Motor neuron (in vitro differentiated cells): ENCODE measurements at regions not wholly inside any gene's neighbourhood (a gene's known extent, or its start where the extent isn't known, plus 50 kb on each side); places are given as distances from the start of the nearest gene placed in this dataset.

Source experiments
- ATAC-seq, 8 experiments: fragments of 200-7000 bp; cut with Tn5 transposase; replicated peaks in 6 of 8; 2 replicates each; pipeline ENCODE4 v1.8.0; 2021; ENCODE audit warnings: mild to moderate bottlenecking in 8 of 8, moderate library complexity in 8 of 8
- H3K27ac ChIP-seq, 2 donors: fragments of 250-450 bp; sonication (Bioruptor Pico); 2 replicates each; pipeline ENCODE4 v1.9.0; 2021; ENCODE audit warnings: antibody characterized with exemption in 2 of 2, mild to moderate bottlenecking in 2 of 2, moderate library complexity in 1 of 2
- H3K4me1 ChIP-seq, 2 donors: fragments of 250-450 bp; sonication (Bioruptor Pico); replicated peaks in 1 of 2; 2 replicates each; pipeline ENCODE4 v1.6.1; 2021; ENCODE audit warnings: antibody characterized with exemption in 2 of 2, mild to moderate bottlenecking in 2 of 2, moderate library complexity in 1 of 2
- H3K4me3 ChIP-seq, 5 donors: fragments of 250-450 bp; sonication (Bioruptor Pico); 2 replicates each; pipeline ENCODE4 v1.9.0; 2021; ENCODE audit warnings: antibody characterized with exemption in 5 of 5, mild to moderate bottlenecking in 5 of 5, moderate library complexity in 4 of 5
- WGBS, 10 experiments: fragments of 450-650 bp; shearing (Covaris generic); methylation state at CpG; one replicate each; pipeline ENCODE4 v1.0.0; 2022; 5-methylcytosine and 5-hydroxymethylcytosine counted together
- in situ Hi-C, 9 experiments: fragments of 400-800 bp; cut with MboI; loops; one replicate each; pipeline ENCODE4 v1.15.0; 2021; ENCODE audit warnings: low sequenced_read_pairs in 9 of 9, low pct_unique_long_range_greater_than_20kb in 2 of 9; ENCODE audit not compliant: unreplicated experiment in 9 of 9

DNA sequence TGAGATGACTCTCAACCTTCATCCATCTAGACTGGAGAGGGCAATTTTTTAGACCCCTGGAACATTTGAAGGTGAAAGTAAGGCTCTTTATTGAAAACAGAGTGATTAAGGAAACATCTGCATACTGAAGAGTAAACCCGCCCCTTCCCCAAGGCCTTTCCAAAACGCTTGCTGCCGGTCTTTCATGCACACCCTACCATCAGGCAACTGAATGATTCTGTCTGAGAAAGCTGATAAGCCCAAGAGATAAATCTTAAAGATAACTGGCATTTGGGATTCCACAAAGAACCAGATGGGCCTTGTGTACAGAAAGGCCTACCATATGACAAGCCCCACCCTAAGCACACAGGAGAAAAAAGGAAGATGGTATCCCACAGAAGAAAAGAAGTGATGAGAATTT, 54.4 kb upstream of the PIK3R1 start:
- H3K4me3 ChIP-seq: no peak overlapping the region
- in situ Hi-C loops: no loop called here
- 10 to 100% (median 54%) methylated on average over 1 to 3 of the region's 3 CpGs; no CpG with 5 or more reads in 4 of the 10 experiments for WGBS, 10 experiments
- no peaks in the 10 kb centered on the region for H3K4me1 ChIP-seq
- ATAC-seq: no peak
- no peak overlapping the region for H3K27ac ChIP-seq

- no peak overlapping the region for H3K27ac ChIP-seq
- no peak for ATAC-seq
- in situ Hi-C loops: no loop called here
- no peak overlapping the region for H3K4me3 ChIP-seq
- WGBS, 10 experiments: 71 to 100% (median 92%) methylated on average over 1 to 11 of the region's 14 CpGs; no CpG with 5 or more reads in 2 of the 10 experiments
- no peaks in the 10 kb centered on the region for H3K4me1 ChIP-seq
These were observed 56.2 kb upstream of the PIK3R1 start for GRCh38 chr5:68159224-68159951.

- H3K4me3 ChIP-seq: no peak overlapping the region
- in situ Hi-C loops: no loop called here
- no peak for ATAC-seq
- no peak overlapping the region for H3K27ac ChIP-seq
- WGBS, 10 experiments: 85 to 100% (median 98%) methylated on average over 1 to 6 of the region's 6 CpGs
- no peaks in the 10 kb centered on the region for H3K4me1 ChIP-seq
These were observed 59.6 kb upstream of the PIK3R1 start for GRCh38 chr5:68155940-68156339.

DNA sequence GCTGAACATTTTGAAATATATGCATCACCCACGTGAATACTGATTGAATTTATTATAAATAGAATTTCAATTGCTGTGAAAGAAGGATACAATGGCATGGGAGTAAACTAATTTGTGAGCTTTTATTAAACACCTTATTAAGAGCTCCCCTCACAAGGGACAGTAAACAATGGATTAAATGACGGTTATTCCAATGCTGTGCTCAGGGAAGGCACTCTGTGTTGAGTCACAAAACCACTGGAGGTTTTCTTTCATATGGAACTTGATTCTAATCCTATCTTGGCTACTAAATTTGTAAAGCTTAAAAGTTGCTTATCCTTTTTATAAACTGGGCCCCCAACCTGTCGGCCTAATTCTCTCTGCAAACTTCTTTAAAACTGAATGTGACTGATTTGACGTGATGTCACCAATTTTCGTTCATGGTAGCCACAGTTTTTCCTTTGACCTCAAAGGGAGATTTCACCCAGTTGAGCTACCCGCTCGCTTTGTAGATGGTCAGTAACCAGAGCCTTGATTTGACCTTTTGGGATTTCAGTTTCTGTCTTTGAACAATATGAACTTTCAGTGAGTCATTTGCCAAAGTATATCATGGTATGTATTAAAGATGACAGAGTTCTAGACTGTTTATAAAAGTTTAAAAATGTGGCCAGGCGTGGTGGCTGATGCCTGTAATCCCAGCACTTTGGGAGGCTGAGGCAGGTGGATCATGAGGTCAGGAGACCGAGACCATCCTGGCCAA, 61.3 kb upstream of the PIK3R1 start:
- Histone ChIP-seq H3K4me3 (no peak overlapping the region), H3K4me1 (no peaks in the 10 kb centered on the region), H3K27ac (no peak overlapping the region)
- in situ Hi-C loops: no loop called here
- no peak for ATAC-seq
- 56 to 91% (median 78%) methylated on average over 4 to 9 of the region's 9 CpGs for WGBS, 10 experiments

DNA sequence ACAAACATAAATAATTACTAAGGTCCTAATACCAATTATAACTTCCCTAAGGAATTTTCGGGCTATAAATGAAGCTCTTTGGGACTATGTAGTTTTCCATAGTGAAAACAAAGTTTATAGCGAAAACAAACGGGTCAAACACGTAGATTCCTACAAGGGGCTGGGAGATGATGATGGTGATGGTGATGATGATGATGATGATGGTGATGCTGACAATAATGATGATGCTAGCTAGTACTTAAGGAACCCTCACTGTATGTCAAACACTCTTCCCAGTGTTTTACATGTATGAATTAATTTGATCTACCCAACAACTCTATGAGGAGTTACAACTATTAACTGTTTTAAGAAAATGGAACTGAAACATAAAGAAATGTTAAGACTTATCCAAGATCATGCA, 63.7 kb upstream of the PIK3R1 start:
- Histone ChIP-seq H3K4me3 (no peak overlapping the region), H3K27ac (no peak overlapping the region), H3K4me1 (no peaks in the 10 kb centered on the region)
- in situ Hi-C loops: no loop called here
- ATAC-seq: no peak
- WGBS, 10 experiments: 60 to 100% (median 92%) methylated on average over 1 to 4 of the region's 4 CpGs; no CpG with 5 or more reads in 2 of the 10 experiments

GRCh38 chr5:68149189-68149588, 66.4 kb upstream of the PIK3R1 start:
- 41 to 100% (median 100%) methylated on average over 1 to 2 of the region's 2 CpGs; no CpG with 5 or more reads in 3 of the 10 experiments for WGBS, 10 experiments
- ATAC-seq: peak in 1 of 8 experiments; percentile 80
- in situ Hi-C loops: no loop called here
- no peak overlapping the region for H3K27ac ChIP-seq
- no peaks in the 10 kb centered on the region for H3K4me1 ChIP-seq
- no peak overlapping the region for H3K4me3 ChIP-seq

DNA sequence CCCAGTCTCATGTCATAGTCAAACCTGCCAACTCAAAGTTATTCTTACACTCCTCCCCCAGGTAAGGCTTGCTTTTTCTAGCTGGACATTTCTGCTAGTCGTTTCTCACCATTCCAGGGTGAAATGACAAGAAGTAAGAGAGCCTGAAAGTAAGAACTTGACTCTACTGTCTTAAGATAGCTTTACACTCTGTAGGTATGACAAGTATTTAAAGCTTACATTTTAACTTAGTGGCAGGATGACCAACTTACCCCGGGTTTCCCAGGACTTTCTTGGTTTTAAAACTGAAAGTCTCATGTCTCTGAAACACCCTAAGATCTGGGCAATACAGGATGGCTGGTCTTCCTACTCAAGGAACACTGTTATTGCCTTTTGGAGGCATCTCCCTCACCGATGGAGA, 67.5 kb upstream of the PIK3R1 start:
- no peak for ATAC-seq
- Histone ChIP-seq H3K27ac (no peak overlapping the region), H3K4me1 (no peaks in the 10 kb centered on the region), H3K4me3 (no peak overlapping the region)
- in situ Hi-C loops: no loop called here
- 33 to 100% (median 78%) methylated on average over 1 to 2 of the region's 3 CpGs; no CpG with 5 or more reads in 1 of the 10 experiments for WGBS, 10 experiments

GRCh38 chr5:68147659-68148058, 67.9 kb upstream of the PIK3R1 start:
- in situ Hi-C loops: no loop called here
- no peak for ATAC-seq
- Histone ChIP-seq H3K4me1 (no peaks in the 10 kb centered on the region), H3K4me3 (no peak overlapping the region), H3K27ac (no peak overlapping the region)
- WGBS, 10 experiments: 71 to 100% (median 85%) methylated on average over 1 to 3 of the region's 3 CpGs; no CpG with 5 or more reads in 2 of the 10 experiments

DNA sequence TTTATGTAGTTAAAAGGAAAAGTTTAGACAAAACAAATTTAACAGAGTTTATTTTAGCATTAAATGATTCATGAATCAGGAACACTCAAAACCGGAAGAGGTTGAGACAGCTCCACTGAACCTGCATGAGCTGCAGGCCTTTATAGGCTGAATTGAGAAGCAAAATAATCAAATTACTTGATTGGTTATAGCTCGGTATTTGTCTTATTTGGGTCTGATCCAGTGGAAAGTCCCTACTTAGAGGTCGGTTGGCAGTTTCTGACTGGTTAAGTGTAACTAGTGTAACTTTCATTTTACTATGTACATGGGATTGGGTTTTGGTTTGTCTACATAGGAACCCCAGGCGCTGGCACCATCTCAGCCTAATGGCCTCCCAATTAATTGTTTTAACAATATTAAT, 74.1 kb upstream of the PIK3R1 start:
- 31 to 100% (median 84%) methylated on average over 2 to 4 of the region's 4 CpGs for WGBS, 10 experiments
- no peak for ATAC-seq
- Histone ChIP-seq H3K4me3 (no peak overlapping the region), H3K4me1 (no peaks in the 10 kb centered on the region), H3K27ac (no peak overlapping the region)
- in situ Hi-C loops: no loop called here

- in situ Hi-C loops: no loop called here
- WGBS, 10 experiments: 57 to 100% (median 94%) methylated on average over 1 of the region's 1 CpG; no CpG with 5 or more reads in 2 of the 10 experiments
- Histone ChIP-seq H3K4me3 (no peak overlapping the region), H3K4me1 (no peaks in the 10 kb centered on the region), H3K27ac (no peak overlapping the region)
- ATAC-seq: no peak
These were observed 74.8 kb upstream of the PIK3R1 start for GRCh38 chr5:68140763-68141162.

GRCh38 chr5:68139611-68140441, 75.7 kb upstream of the PIK3R1 start:
- 52 to 100% (median 65%) methylated on average over 1 to 3 of the region's 3 CpGs; no CpG with 5 or more reads in 2 of the 10 experiments for WGBS, 10 experiments
- no peak overlapping the region for H3K27ac ChIP-seq
- in situ Hi-C loops: no loop called here
- H3K4me1 ChIP-seq: no peaks in the 10 kb centered on the region
- no peak for ATAC-seq
- no peak overlapping the region for H3K4me3 ChIP-seq

GRCh38 chr5:68137511-68138140, 77.9 kb upstream of the PIK3R1 start:
- WGBS, 10 experiments: 0 to 100% (median 79%) methylated on average over 1 to 2 of the region's 2 CpGs
- Histone ChIP-seq H3K4me1 (no peaks in the 10 kb centered on the region), H3K27ac (no peak overlapping the region), H3K4me3 (no peak overlapping the region)
- in situ Hi-C loops: no loop called here
- ATAC-seq: peak in 3 of 8 experiments; percentile 79 to 92 (median 81)
